H9 (cell line): ENCODE measurements at regions not wholly inside any gene's neighbourhood (a gene's known extent, or its start where the extent isn't known, plus 50 kb on each side); places are given as distances from the start of the nearest gene placed in this dataset.

Experiments used
- DNase-seq: peaks from one replicate; pipeline ENCODE4 v3.0.0-alpha.2; 2017
- H2AFZ ChIP-seq: one replicate; pipeline ENCODE4 v1.6.1; 2013; ENCODE audit warnings: mild to moderate bottlenecking, low read length, control low read depth, moderate library complexity
- H2AK5ac ChIP-seq: 2 replicates; pipeline ENCODE4 v1.6.1; 2013; ENCODE audit warnings: low read length, control low read depth, mixed read lengths; ENCODE audit not compliant: insufficient read length
- H2BK120ac ChIP-seq: one replicate; pipeline ENCODE4 v1.6.1; 2013; ENCODE audit warnings: low read depth, mild to moderate bottlenecking, low read length, control low read depth, inconsistent platforms; ENCODE audit not compliant: poor library complexity, severe bottlenecking
- H2BK12ac ChIP-seq: 2 replicates; pipeline ENCODE4 v1.6.1; 2013; ENCODE audit warnings: low read length, control low read depth, mixed read lengths, low read depth; ENCODE audit not compliant: insufficient read length
- H2BK15ac ChIP-seq: 2 replicates; pipeline ENCODE4 v1.6.1; 2013; ENCODE audit warnings: low read depth, low read length, control low read depth
- H2BK20ac ChIP-seq: one replicate; pipeline ENCODE4 v1.6.1; 2013; ENCODE audit warnings: low read depth, mild to moderate bottlenecking, low read length, control low read depth, inconsistent platforms; ENCODE audit not compliant: poor library complexity, severe bottlenecking
- H2BK5ac ChIP-seq: 2 replicates; pipeline ENCODE4 v1.6.1; 2013; ENCODE audit warnings: low read length, control low read depth, mixed read lengths; ENCODE audit not compliant: insufficient read length
- H3K14ac ChIP-seq: 2 replicates; pipeline ENCODE4 v1.6.1; 2013; ENCODE audit warnings: low read length, control low read depth; ENCODE audit not compliant: insufficient read depth
- H3K18ac ChIP-seq: 2 replicates; pipeline ENCODE4 v1.6.1; 2013; ENCODE audit warnings: low read depth, mild to moderate bottlenecking, mixed read lengths, low read length, control low read depth; ENCODE audit not compliant: insufficient read length
- H3K23ac ChIP-seq: 2 replicates; pipeline ENCODE4 v1.6.1; 2013; ENCODE audit warnings: low read length, control low read depth, mixed read lengths, low read depth; ENCODE audit not compliant: insufficient read length
- H3K23me2 ChIP-seq: 2 replicates; pipeline ENCODE4 v1.6.1; 2013; ENCODE audit warnings: low read depth, mild to moderate bottlenecking, mixed read lengths, low read length, control low read depth; ENCODE audit not compliant: insufficient read length, poor library complexity, severe bottlenecking
- H3K27ac ChIP-seq: 2 replicates; pipeline ENCODE4 v1.5.1; 2013; ENCODE audit warnings: low read length, control low read depth, mixed read lengths, low read depth; ENCODE audit not compliant: insufficient read length
- H3K27me3 ChIP-seq: 2 replicates; pipeline ENCODE4 v1.6.1; 2013; ENCODE audit warnings: low read length, control low read depth, inconsistent platforms; ENCODE audit not compliant: insufficient read depth
- H3K4ac ChIP-seq: 2 replicates; pipeline ENCODE4 v1.6.1; 2013; ENCODE audit warnings: low read depth, mild to moderate bottlenecking, control low read depth, inconsistent platforms, low read length, moderate library complexity
- H3K4me1 ChIP-seq: 2 replicates; pipeline ENCODE4 v1.6.1; 2013; ENCODE audit warnings: low read length, control low read depth, inconsistent platforms; ENCODE audit not compliant: insufficient read depth
- H3K4me2 ChIP-seq: 2 replicates; pipeline ENCODE4 v1.6.1; 2013; ENCODE audit warnings: low read length, control low read depth, mixed read lengths; ENCODE audit not compliant: insufficient read length, insufficient read depth
- H3K56ac ChIP-seq: 2 replicates; pipeline ENCODE4 v1.6.1; 2013; ENCODE audit warnings: low read depth, mild to moderate bottlenecking, mixed read lengths, low read length, control low read depth; ENCODE audit not compliant: insufficient read length
- H3K79me1 ChIP-seq: 2 replicates; pipeline ENCODE4 v1.6.1; 2013; ENCODE audit warnings: low read depth, mild to moderate bottlenecking, moderate library complexity, low read length, control low read depth, inconsistent platforms; ENCODE audit not compliant: insufficient read depth, poor library complexity, severe bottlenecking
- H3K79me2 ChIP-seq: 2 replicates; pipeline ENCODE4 v1.6.1; 2013; ENCODE audit warnings: low read length, control low read depth, inconsistent platforms; ENCODE audit not compliant: insufficient read depth
- H3K9ac ChIP-seq: 2 replicates; pipeline ENCODE4 v1.6.1; 2013; ENCODE audit warnings: low read length, control low read depth, mixed read lengths; ENCODE audit not compliant: insufficient read length; ENCODE audit errors: extremely low read depth
- H3K9me3 ChIP-seq: one replicate; pipeline ENCODE4 v1.6.1; 2013; ENCODE audit warnings: low read depth, low read length, inconsistent platforms; ENCODE audit not compliant: control insufficient read depth
- H3T11ph ChIP-seq: one replicate; pipeline ENCODE4 v1.6.1; 2013; ENCODE audit warnings: mild to moderate bottlenecking, low read length, control low read depth, inconsistent platforms
- H4K20me1 ChIP-seq: one replicate; pipeline ENCODE4 v1.6.1; 2013; ENCODE audit not compliant: control insufficient read depth, insufficient read length, insufficient read depth
- H4K5ac ChIP-seq: 2 replicates; pipeline ENCODE4 v1.6.1; 2013; ENCODE audit warnings: low read depth, mild to moderate bottlenecking, mixed read lengths, low read length, control low read depth; ENCODE audit not compliant: insufficient read length
- H4K8ac ChIP-seq: replicated peaks from 2 replicates; pipeline ENCODE4 v1.6.1; 2013; ENCODE audit warnings: low read length, control low read depth, mixed read lengths, low read depth; ENCODE audit not compliant: insufficient read length
- H4K91ac ChIP-seq: 2 replicates; pipeline ENCODE4 v1.6.1; 2013; ENCODE audit warnings: low read depth, mild to moderate bottlenecking, moderate library complexity, mixed read lengths, low read length, control low read depth; ENCODE audit not compliant: insufficient read length
- H3K27ac Mint-ChIP-seq, 3 experiments: 2 replicates in 2 of 3; 3 replicates in 1 of 3; pipeline ENCODE4 v1.8.0; 2020 to 2021; ENCODE audit warnings: mixed read lengths in 3 of 3, mild to moderate bottlenecking in 1 of 3, moderate library complexity in 1 of 3
- H3K27me3 Mint-ChIP-seq: 2 replicates; pipeline ENCODE4 v1.8.0; 2021; ENCODE audit warnings: low read depth, mild to moderate bottlenecking, moderate library complexity, mixed read lengths
- H3K36me3 Mint-ChIP-seq, 3 experiments: 2 replicates in 2 of 3; 3 replicates in 1 of 3; pipeline ENCODE4 v1.8.0; 2020 to 2021; ENCODE audit warnings: low read depth in 3 of 3, mixed read lengths in 3 of 3; ENCODE audit not compliant: insufficient read depth in 1 of 3
- H3K4me1 Mint-ChIP-seq, 2 experiments: 2 replicates each; pipeline ENCODE4 v1.8.0; 2020; ENCODE audit warnings: mixed read lengths in 2 of 2
- H3K4me3 Mint-ChIP-seq, 2 experiments: 2 replicates in 1 of 2; 3 replicates in 1 of 2; pipeline ENCODE4 v1.8.0; 2020 to 2021; ENCODE audit warnings: mild to moderate bottlenecking in 2 of 2, mixed read lengths in 2 of 2, moderate library complexity in 1 of 2
- H3K9me3 Mint-ChIP-seq, 2 experiments: 2 replicates in 1 of 2; 3 replicates in 1 of 2; pipeline ENCODE4 v1.8.0; 2020; ENCODE audit warnings: mild to moderate bottlenecking in 2 of 2, mixed read lengths in 2 of 2, moderate library complexity in 1 of 2
- WGBS: extraction: QIAGEN DNeasy Blood & Tissue Kit; methylation state at CpG from one replicate; pipeline ENCODE4 v1.1.7; 2013; ENCODE audit warnings: missing lambda C conversion rate, low lambda C conversion rate, mixed read lengths; ENCODE audit not compliant: insufficient read length; ENCODE audit errors: extremely low coverage; 5-methylcytosine and 5-hydroxymethylcytosine counted together
- TF ChIP-seq, protein P1 (sequence below): fragments of 200-600 bp; sonication (generic); conservative IDR thresholded peaks from 3 replicates; pipeline ENCODE4 v1.8.0; 2021; ENCODE audit warnings: antibody characterized with exemption, mild to moderate bottlenecking

DNA sequence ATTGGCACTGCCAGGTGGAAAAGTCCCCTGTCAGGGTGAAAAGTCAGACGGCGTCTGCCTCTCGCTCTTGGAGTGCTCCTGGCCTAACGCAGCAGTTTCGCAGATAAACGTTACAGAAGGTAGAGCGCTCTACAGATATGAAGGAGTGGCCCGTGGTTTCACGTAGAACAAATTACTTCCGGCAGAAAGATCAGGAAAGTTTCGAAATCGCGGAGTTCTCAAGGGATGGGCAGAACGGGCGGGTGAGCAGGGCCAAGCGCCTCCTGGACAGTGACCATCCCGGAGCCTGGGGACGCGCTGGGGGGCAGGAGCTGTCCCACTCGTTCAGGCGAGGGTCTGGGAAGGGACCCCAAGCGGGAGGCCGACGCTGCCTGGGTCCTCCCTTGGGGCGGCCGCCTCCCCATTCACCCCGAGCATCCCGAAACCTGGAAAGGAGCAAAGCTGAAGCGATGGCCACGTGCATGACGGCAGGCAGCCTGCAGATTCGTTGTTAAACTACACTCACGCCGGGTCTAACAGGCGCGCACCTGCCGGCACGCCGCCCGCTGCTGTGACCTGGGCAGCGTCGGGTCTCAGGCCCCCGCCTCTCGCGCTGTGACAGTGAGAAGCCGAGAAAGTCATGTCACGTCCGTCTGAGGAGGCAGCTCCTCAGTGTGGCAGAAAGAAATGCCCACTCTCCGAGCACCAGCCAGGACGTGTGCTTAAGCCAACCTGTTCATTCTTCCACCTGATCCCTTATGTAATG lies 122.9 kb upstream of the SALL3 start:
- no peak overlapping the region for H3K4me3 Mint-ChIP-seq
- H4K8ac ChIP-seq, result no peak overlapping the region
- peaks cover 8% of the 10 kb centered on the region for H3K27me3 Mint-ChIP-seq
- no peak overlapping the region for H2AK5ac ChIP-seq
- no peaks in the 10 kb centered on the region for H3K79me2 ChIP-seq
- no peak overlapping the region for H3K27ac ChIP-seq
- DNase-seq, result no peak
- no peaks in the 10 kb centered on the region for H4K20me1 ChIP-seq
- no peaks in the 10 kb centered on the region; a peak in 1 of 7 replicates for H3K36me3 Mint-ChIP-seq
- H4K91ac ChIP-seq, result no peak overlapping the region
- no peaks in the 10 kb centered on the region for H3K23me2 ChIP-seq
- no peaks in the 10 kb centered on the region for H3K4me1 ChIP-seq
- no CpG with 5 or more reads among the region's 50 CpGs for WGBS
- TF ChIP-seq, protein P1, sequence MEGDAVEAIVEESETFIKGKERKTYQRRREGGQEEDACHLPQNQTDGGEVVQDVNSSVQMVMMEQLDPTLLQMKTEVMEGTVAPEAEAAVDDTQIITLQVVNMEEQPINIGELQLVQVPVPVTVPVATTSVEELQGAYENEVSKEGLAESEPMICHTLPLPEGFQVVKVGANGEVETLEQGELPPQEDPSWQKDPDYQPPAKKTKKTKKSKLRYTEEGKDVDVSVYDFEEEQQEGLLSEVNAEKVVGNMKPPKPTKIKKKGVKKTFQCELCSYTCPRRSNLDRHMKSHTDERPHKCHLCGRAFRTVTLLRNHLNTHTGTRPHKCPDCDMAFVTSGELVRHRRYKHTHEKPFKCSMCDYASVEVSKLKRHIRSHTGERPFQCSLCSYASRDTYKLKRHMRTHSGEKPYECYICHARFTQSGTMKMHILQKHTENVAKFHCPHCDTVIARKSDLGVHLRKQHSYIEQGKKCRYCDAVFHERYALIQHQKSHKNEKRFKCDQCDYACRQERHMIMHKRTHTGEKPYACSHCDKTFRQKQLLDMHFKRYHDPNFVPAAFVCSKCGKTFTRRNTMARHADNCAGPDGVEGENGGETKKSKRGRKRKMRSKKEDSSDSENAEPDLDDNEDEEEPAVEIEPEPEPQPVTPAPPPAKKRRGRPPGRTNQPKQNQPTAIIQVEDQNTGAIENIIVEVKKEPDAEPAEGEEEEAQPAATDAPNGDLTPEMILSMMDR, result no peak
- no peak overlapping the region for H3K56ac ChIP-seq
- peaks cover 6 to 13% of the 10 kb centered on the region in 2 experiments; a peak in 2 of 4 replicates for H3K4me1 Mint-ChIP-seq
- no peak overlapping the region for H3K4ac ChIP-seq
- no peak overlapping the region for H3K9ac ChIP-seq
- H3K27me3 ChIP-seq, result no peaks in the 10 kb centered on the region
- H3K27ac Mint-ChIP-seq, result no peak overlapping the region
- H2BK120ac ChIP-seq, result no peak overlapping the region
- H3K9me3 Mint-ChIP-seq, result peaks cover 0 to 4% of the 10 kb centered on the region in 2 experiments; a peak in 1 of 5 replicates
- no peak overlapping the region for H3K14ac ChIP-seq
- no peak overlapping the region for H2AFZ ChIP-seq
- H2BK12ac ChIP-seq, result no peak overlapping the region
- H3K18ac ChIP-seq, result no peak overlapping the region
- no peak overlapping the region for H2BK15ac ChIP-seq
- H3K4me2 ChIP-seq, result no peak overlapping the region
- H3K23ac ChIP-seq, result no peak overlapping the region
- no peaks in the 10 kb centered on the region for H3K9me3 ChIP-seq
- H2BK20ac ChIP-seq, result no peak overlapping the region
- H2BK5ac ChIP-seq, result no peak overlapping the region
- no peak overlapping the region for H4K5ac ChIP-seq
- no peak overlapping the region for H3T11ph ChIP-seq
- no peaks in the 10 kb centered on the region for H3K79me1 ChIP-seq
